Endothelial cell (in vitro differentiated cells): ENCODE measurements at regions not wholly inside any gene's neighbourhood (a gene's known extent, or its start where the extent isn't known, plus 50 kb on each side); places are given as distances from the start of the nearest gene placed in this dataset.

Experiments
- DNase-seq: peaks from one replicate; pipeline ENCODE4 v3.0.0; 2021; ENCODE audit warnings: low spot score
- H3K27ac Mint-ChIP-seq: one replicate; pipeline ENCODE4 v1.8.0; 2021; ENCODE audit warnings: mixed read lengths, inconsistent platforms; ENCODE audit not compliant: unreplicated experiment
- H3K27me3 Mint-ChIP-seq: one replicate; pipeline ENCODE4 v1.8.0; 2021; ENCODE audit warnings: mild to moderate bottlenecking, moderate library complexity, mixed read lengths, inconsistent platforms; ENCODE audit not compliant: unreplicated experiment
- H3K36me3 Mint-ChIP-seq: one replicate; pipeline ENCODE4 v1.8.0; 2021; ENCODE audit warnings: mild to moderate bottlenecking, low read depth, mixed read lengths, inconsistent platforms; ENCODE audit not compliant: unreplicated experiment
- H3K4me1 Mint-ChIP-seq: one replicate; pipeline ENCODE4 v1.8.0; 2021; ENCODE audit warnings: mild to moderate bottlenecking, mixed read lengths, inconsistent platforms; ENCODE audit not compliant: unreplicated experiment
- H3K4me3 Mint-ChIP-seq: one replicate; pipeline ENCODE4 v1.8.0; 2021; ENCODE audit warnings: mild to moderate bottlenecking, mixed read lengths, inconsistent platforms; ENCODE audit not compliant: unreplicated experiment
- H3K9me3 Mint-ChIP-seq: one replicate; pipeline ENCODE4 v1.8.0; 2021; ENCODE audit warnings: mixed read lengths, inconsistent platforms; ENCODE audit not compliant: unreplicated experiment
- CTCF ChIP-seq: fragments of 200-600 bp; sonication (generic); IDR thresholded peaks from one replicate; pipeline ENCODE4 v1.5.0; 2021; ENCODE audit warnings: antibody characterized with exemption; ENCODE audit not compliant: unreplicated experiment

GRCh38 chr3:84092907-84093306 lies 865.9 kb upstream of the CADM2 start:
- Mint-ChIP-seq H3K27me3 (no peaks in the 10 kb centered on the region), H3K4me1 (no peaks in the 10 kb centered on the region), H3K4me3 (no peak overlapping the region), H3K36me3 (no peaks in the 10 kb centered on the region), H3K27ac (no peak overlapping the region), H3K9me3 (no peaks in the 10 kb centered on the region)
- TF ChIP-seq CTCF = no peak
- DNase-seq = no peak

GRCh38 chr3:84096188-84096587 lies 862.6 kb upstream of the CADM2 start:
- no peak overlapping the region for H3K27ac Mint-ChIP-seq
- H3K4me3 Mint-ChIP-seq = no peak overlapping the region

GRCh38 chr3:84100861-84101260 lies 857.9 kb upstream of the CADM2 start:
- TF ChIP-seq CTCF = no peak
- Mint-ChIP-seq H3K4me1 (no peaks in the 10 kb centered on the region), H3K4me3 (no peak overlapping the region), H3K36me3 (no peaks in the 10 kb centered on the region), H3K27me3 (no peaks in the 10 kb centered on the region), H3K27ac (no peak overlapping the region), H3K9me3 (no peaks in the 10 kb centered on the region)
- DNase-seq = no peak

More at GRCh38 chr3:84096188-84096587, 862.6 kb upstream of the CADM2 start:
- DNase-seq = no peak
- Mint-ChIP-seq H3K27me3 (no peaks in the 10 kb centered on the region), H3K36me3 (no peaks in the 10 kb centered on the region), H3K9me3 (no peaks in the 10 kb centered on the region), H3K4me1 (no peaks in the 10 kb centered on the region)
- TF ChIP-seq CTCF = no peak

- Mint-ChIP-seq H3K36me3 (no peaks in the 10 kb centered on the region), H3K9me3 (no peaks in the 10 kb centered on the region), H3K27me3 (no peaks in the 10 kb centered on the region), H3K4me3 (no peak overlapping the region), H3K4me1 (no peaks in the 10 kb centered on the region), H3K27ac (no peak overlapping the region)
- no peak for TF ChIP-seq CTCF
- no peak for DNase-seq
These were observed 850.3 kb upstream of the CADM2 start for GRCh38 chr3:84108442-84108971.

GRCh38 chr3:84109911-84110310 lies 848.9 kb upstream of the CADM2 start:
- Mint-ChIP-seq H3K27ac (no peak overlapping the region), H3K4me3 (no peak overlapping the region)

More at GRCh38 chr3:84109911-84110310, 848.9 kb upstream of the CADM2 start:
- H3K27me3 Mint-ChIP-seq = no peaks in the 10 kb centered on the region
- no peaks in the 10 kb centered on the region for H3K36me3 Mint-ChIP-seq
- no peak for DNase-seq
- H3K4me1 Mint-ChIP-seq = no peaks in the 10 kb centered on the region
- TF ChIP-seq CTCF = no peak
- H3K9me3 Mint-ChIP-seq = no peaks in the 10 kb centered on the region
